MCF 10A (cell line): ENCODE measurements at regions not wholly inside any gene's neighbourhood (a gene's known extent, or its start where the extent isn't known, plus 50 kb on each side); places are given as distances from the start of the nearest gene placed in this dataset.

Experiments used
- BruUV-seq: library from RNA; stranded (reverse); fragments of 400-500 nt; replicated peaks from 2 replicates; lab custom pipeline; 2021; lab: Mats Ljungman, UMichigan
- CTCF ChIA-PET: fragments of 300-600 bp; sonication (Branson Sonifier 250); formaldehyde crosslinking; extraction: SDS; loops from one replicate; lab custom pipeline; 2021; ENCODE audit warnings: antibody characterized with exemption, inconsistent platforms; lab: Yijun Ruan, JAX
- POLR2A ChIA-PET: fragments of 300-600, 350-650 bp; sonication (Branson Sonifier 250); formaldehyde crosslinking; extraction: SDS; loops from one replicate; lab custom pipeline; 2020; ENCODE audit warnings: antibody characterized with exemption, inconsistent platforms; lab: Yijun Ruan, JAX
- DNase-seq: peaks from one replicate; pipeline ENCODE4 v3.0.0-alpha.2; 2018; ENCODE audit not compliant: unreplicated experiment
- H3K27ac Mint-ChIP-seq: one replicate; pipeline ENCODE4 v1.8.0; 2022; ENCODE audit warnings: mild to moderate bottlenecking, low read depth, mixed read lengths; ENCODE audit not compliant: unreplicated experiment
- H3K27me3 Mint-ChIP-seq: one replicate; pipeline ENCODE4 v1.8.0; 2022; ENCODE audit warnings: mixed read lengths; ENCODE audit not compliant: insufficient read depth, unreplicated experiment
- H3K36me3 Mint-ChIP-seq: one replicate; pipeline ENCODE4 v1.8.0; 2022; ENCODE audit warnings: mild to moderate bottlenecking, moderate library complexity, mixed read lengths; ENCODE audit not compliant: insufficient read depth, unreplicated experiment
- H3K4me1 Mint-ChIP-seq: one replicate; pipeline ENCODE4 v1.8.0; 2022; ENCODE audit warnings: mixed read lengths; ENCODE audit not compliant: insufficient read depth, unreplicated experiment
- H3K4me3 Mint-ChIP-seq: one replicate; pipeline ENCODE4 v1.8.0; 2022; ENCODE audit warnings: mild to moderate bottlenecking, moderate library complexity, mixed read lengths; ENCODE audit not compliant: unreplicated experiment
- H3K9me3 Mint-ChIP-seq: one replicate; pipeline ENCODE4 v1.8.0; 2022; ENCODE audit warnings: mixed read lengths; ENCODE audit not compliant: unreplicated experiment
- CTCF ChIP-seq: fragments of 200-600 bp; IDR thresholded peaks from one replicate; pipeline ENCODE4 v1.8.0; 2022; ENCODE audit warnings: antibody characterized with exemption, mild to moderate bottlenecking; ENCODE audit not compliant: unreplicated experiment
- intact Hi-C: fragments of 100-400 bp; cut with micrococcal nuclease; formaldehyde crosslinking; loops from 2 replicates; pipeline ENCODE4 v1.14.1; 2022

GRCh38 chrX:109218761-109219160 lies 263.1 kb downstream of the GUCY2F start:
- ChIA-PET POLR2A (no interaction called here), CTCF (no interaction called here)
- intact Hi-C loops, result no loop called here
- peaks cover 5% of the 10 kb centered on the region for H3K27me3 Mint-ChIP-seq
- no peaks in the 10 kb centered on the region for H3K36me3 Mint-ChIP-seq
- no peak overlapping the region for H3K27ac Mint-ChIP-seq
- no peak for DNase-seq
- H3K9me3 Mint-ChIP-seq, result peaks cover 2% of the 10 kb centered on the region
- no peak for TF ChIP-seq CTCF
- no TSS peak for BruUV-seq
- no peak overlapping the region for H3K4me3 Mint-ChIP-seq
- H3K4me1 Mint-ChIP-seq, result no peaks in the 10 kb centered on the region

- peak; percentile 40 for DNase-seq
- ChIA-PET POLR2A (interaction anchor here (0.5 kb wide), 1 partner anchor 84 kb away, joined by 3 read pairs; no protein-coding TSS in a partner anchor), CTCF (no interaction called here)
- no peaks in the 10 kb centered on the region for H3K4me1 Mint-ChIP-seq
- peaks cover 33% of the 10 kb centered on the region for H3K27me3 Mint-ChIP-seq
- H3K4me3 Mint-ChIP-seq, result no peak overlapping the region
- H3K27ac Mint-ChIP-seq, result no peak overlapping the region
- no peak for TF ChIP-seq CTCF
- H3K9me3 Mint-ChIP-seq, result no peaks in the 10 kb centered on the region
- intact Hi-C loops, result no loop called here
- H3K36me3 Mint-ChIP-seq, result no peaks in the 10 kb centered on the region
- no TSS peak for BruUV-seq
Observed at GRCh38 chrX:109199726-109200125, 282.2 kb downstream of the GUCY2F start.

GRCh38 chrX:109190542-109190941 lies 291.3 kb downstream of the GUCY2F start:
- intact Hi-C loops, result no loop called here
- no TSS peak for BruUV-seq
- no peak overlapping the region for H3K27ac Mint-ChIP-seq
- no peak for TF ChIP-seq CTCF
- CTCF ChIA-PET, result no interaction called here
- H3K27me3 Mint-ChIP-seq, result peaks cover 91% of the 10 kb centered on the region
- POLR2A ChIA-PET, result no interaction called here
- no peak overlapping the region for H3K4me3 Mint-ChIP-seq
- H3K9me3 Mint-ChIP-seq, result no peaks in the 10 kb centered on the region
- no peak for DNase-seq
- no peaks in the 10 kb centered on the region for H3K4me1 Mint-ChIP-seq
- H3K36me3 Mint-ChIP-seq, result no peaks in the 10 kb centered on the region

- no TSS peak for BruUV-seq
- peak; percentile 1 for DNase-seq
- Mint-ChIP-seq H3K4me1 (no peaks in the 10 kb centered on the region), H3K27ac (no peak overlapping the region), H3K4me3 (no peak overlapping the region), H3K27me3 (peaks cover 80% of the 10 kb centered on the region), H3K36me3 (no peaks in the 10 kb centered on the region), H3K9me3 (no peaks in the 10 kb centered on the region)
- ChIA-PET POLR2A (no interaction called here), CTCF (interaction anchor here (0.6 kb wide), 1 partner anchor 58 kb away, joined by 3 read pairs; no protein-coding TSS in a partner anchor)
- intact Hi-C loops, result no loop called here
- TF ChIP-seq CTCF, result no peak
Observed at GRCh38 chrX:109187473-109188168, 294.3 kb downstream of the GUCY2F start.
